HG03039 (cell line): ENCODE measurements at regions not wholly inside any gene's neighbourhood (a gene's known extent, or its start where the extent isn't known, plus 50 kb on each side); places are given as distances from the start of the nearest gene placed in this dataset.
"Not testable (repeated sequence)": the region's sequence is repeated elsewhere in the genome, so short reads cannot be mapped to it uniquely, and the experiment has no call there.

Experiments used
- ATAC-seq: cut with Tn5 transposase; IDR thresholded peaks from one replicate; pipeline ENCODE4 v1.9.1; 2021; ENCODE audit warnings: mild to moderate bottlenecking, moderate library complexity; ENCODE audit not compliant: unreplicated experiment

DNA sequence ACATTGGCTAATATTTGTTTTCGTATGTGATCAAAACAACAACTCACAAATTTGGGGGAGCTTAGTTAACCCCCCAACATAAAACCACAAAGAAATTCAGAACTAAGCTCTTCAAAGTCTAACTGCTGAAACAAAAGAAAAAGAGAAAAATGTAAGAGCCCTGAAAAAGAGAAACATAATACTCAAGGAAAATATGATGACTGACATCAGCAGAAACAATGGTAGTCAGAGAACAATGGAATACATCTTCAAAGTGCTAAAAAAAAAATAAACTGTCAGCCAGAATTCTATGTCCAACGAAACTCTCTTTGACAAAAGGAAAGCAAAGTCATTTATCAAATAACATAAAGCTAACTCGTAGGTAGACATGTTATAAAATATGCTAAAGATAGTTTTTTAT lies 566.3 kb upstream of the GRAMD2B start:
- no peak for ATAC-seq

DNA sequence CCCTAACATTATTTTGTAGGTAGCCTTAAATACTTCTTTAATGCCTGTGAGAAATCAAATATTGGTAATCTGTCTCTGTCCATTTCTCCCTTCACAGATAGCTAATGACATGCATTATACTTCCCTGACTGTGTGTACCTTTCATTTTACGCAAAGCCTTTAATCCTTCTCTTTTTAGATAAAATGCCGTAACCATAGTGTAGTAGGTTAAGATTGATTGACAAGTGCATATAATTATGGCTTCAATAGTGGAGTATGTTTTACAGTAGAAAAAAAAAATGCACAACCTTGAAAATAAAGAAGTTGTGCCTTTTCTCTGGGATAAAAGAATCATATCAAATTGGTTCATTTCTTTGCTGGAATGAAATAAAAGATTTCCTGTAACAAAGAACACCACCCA lies 559.6 kb upstream of the GRAMD2B start:
- ATAC-seq, result no peak

DNA sequence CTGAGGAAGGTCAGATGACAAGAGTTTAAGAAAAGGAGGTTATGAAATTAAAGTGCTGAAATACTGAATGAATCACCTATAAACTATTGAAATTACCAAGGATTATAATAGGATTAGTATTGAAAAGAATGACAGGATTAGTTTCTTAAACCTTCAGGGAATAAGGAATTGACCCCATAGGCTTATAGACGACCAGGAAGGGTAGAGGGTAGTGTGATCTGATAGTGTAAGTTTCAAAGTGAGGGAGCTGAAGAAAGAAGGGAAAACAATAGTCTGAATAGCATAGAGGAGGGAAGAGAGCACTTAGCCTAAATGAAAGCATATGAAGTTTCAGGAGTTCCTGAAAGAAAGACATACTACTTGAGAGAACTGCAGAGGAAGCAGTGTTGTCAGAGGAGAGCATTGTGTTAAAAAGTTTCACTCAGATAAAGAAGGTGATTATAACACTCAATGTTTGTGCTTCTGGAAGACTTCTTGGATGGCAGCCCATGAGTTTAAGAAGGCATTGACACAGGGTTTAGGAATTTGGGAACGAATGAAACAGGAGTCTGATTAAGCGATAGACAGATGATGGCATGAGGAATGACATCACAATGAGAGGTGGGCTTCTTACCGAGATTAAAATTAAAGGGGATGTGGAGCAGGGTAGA lies 557.9 kb upstream of the GRAMD2B start:
- no peak for ATAC-seq

DNA sequence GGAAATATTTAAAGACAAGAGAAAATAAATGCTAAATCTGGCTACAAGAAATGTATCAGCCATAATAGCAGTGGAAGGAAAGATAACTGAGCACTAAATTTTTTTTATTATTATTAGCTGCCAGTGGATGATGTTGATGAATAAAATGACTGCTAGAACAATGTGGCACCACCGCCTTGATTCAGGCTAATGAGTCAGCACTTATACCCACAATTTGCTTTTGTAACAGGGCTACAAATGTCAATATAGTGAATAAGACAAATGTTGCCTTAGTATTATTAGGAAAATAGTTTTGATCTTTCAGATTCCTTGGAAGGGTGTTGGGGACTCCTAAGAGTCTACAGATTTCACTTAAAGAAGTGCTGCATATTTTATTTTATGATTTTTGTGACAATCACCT lies 555.2 kb upstream of the GRAMD2B start:
- ATAC-seq, result no peak

DNA sequence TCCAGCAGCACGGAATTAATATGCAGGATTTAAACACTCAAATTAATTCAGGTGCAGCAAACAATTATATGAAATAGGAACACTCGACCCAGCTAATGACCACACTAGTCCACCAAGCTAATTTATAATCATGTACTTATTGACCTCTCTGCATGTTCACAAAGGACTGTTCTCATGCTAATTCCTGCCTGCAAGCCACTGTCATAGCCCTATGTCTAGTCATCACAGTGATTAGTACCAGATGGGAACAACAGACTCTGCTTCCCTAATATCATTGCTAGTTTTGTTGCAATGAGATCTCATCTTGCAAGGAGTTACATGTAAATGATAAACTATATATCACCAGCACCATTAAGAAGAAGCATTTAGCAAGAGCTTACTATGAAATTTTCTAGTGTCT lies 553.0 kb upstream of the GRAMD2B start:
- no peak for ATAC-seq

DNA sequence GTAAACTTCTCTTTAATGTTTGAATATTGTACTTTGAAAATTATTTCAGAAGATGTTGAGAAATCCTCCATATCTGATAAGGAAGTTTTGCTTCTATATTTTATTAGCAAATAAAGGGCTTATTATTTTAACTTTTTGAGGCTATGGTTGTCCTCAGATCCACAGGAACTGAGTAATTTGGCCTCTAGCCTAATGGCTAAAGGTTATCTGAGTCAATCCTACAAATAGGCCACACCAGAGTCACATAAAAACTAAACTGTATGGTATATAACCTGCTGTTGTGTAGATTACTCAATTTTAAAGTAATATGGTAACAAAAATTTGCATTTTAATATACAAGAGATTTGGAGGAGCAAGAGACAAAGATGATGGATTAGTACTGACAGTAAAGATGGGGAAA lies 549.2 kb upstream of the GRAMD2B start:
- ATAC-seq, result no peak

DNA sequence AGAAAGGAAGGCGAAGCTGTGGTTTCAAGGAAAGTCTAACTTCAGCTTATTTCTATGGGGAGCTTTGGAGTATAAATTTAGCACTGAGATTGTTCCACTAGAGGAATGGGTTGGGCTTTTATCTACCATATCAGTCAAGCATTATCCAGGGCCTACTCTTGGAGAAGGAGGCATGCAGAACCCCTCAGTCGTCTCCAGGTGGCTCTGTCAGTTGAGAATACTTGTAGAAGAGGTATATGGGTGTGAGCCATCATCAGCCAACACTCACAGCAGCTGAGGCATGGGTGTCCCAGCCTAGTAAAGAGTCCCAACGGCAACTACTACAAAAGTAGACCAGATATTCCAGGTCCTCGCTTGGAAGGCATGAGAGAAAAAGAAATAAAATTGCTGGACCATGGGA lies 548.5 kb upstream of the GRAMD2B start:
- no peak for ATAC-seq

DNA sequence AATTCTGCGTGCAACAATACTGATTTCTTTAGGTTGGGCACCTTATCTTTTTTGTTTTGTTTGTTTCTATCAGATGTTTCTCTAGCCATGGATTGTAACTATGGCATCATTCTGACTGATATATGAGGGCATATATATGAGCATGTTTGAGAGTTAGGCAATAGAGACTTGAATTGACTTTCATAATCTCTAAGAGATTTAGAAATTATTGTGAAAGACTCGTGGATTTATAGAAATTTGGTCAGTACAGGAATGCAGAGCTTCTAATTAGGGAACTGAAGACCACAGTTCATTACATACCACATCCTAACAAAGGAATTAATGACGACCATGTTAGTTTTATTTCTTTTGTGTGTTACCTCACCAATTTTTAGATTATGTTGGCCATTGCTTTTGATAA lies 546.0 kb upstream of the GRAMD2B start:
- ATAC-seq, result no peak

DNA sequence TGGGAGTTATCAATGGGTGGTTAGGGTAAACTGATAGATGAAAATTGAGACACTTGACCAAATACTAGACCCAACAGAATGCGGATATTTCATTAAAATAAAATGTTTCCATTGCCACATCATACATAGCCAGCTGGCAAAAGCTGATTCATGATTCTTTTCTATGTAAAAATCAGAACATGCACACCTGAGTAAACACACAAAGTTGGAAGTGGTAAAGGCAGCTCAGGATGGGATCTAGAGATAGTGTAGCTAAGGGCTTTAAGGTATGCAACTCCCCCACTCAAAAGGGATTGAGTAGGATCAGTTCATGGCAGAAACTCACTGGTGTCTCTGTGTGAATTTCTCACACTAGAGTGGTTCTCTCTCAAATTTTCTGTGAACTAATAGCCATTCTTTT lies 541.1 kb upstream of the GRAMD2B start:
- ATAC-seq, result no peak

DNA sequence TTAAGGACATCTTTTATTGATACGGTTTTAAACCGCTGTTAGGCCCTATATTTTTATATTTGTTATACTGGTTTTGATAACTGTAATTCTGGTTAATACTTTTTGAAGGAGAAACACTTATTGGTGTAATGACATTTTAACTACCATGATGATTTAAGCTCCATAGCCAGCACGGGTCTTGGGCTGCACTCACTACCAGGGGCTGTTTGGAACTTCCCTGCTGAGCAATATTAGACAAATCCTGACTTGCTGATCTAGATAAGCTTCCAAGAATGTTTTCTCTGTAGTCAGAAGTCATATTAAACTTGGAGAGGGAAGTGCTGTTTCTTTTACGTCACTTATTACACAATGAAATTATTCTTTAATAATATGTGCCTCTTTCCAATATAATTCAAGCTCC lies 540.0 kb upstream of the GRAMD2B start:
- ATAC-seq, result no peak

DNA sequence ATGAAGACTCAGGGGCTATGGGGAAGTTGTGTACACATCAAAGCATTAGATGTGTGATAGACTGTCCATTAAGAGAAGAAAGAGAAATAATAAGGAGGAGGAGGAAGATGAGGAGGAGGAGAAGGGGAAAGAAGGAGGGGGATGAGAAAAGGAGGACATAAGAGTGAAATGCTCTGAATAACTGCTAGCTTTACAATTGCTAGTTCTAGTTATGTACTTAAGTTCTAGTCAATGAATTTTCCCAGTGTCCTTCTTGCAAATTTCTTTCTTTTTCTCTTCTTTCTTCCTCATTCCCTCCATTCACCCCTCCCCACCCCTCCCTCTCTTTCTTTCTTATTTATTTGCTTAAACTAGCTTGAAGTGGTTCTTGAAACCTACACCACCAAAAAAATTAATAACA lies 534.9 kb upstream of the GRAMD2B start:
- no peak for ATAC-seq

DNA sequence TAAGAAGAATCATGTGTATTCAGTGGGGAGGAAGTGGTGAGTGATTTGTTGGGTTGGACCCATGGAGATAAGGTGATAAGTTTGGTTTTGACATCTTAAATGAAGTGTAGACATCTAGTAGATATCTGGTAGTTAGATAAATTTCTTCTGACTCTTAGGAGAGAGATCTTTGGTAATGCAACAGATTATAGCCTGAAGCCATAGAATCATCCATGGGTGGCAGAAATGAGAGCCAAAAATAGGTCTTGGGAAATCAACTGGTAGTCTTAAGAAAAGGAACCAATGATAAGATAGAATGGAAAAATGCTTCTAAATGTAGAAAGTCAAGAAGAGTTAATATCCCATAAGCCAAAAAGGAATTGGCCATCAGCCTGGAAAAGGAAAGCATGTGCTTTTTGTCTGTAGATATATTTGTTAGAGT lies 532.7 kb upstream of the GRAMD2B start:
- ATAC-seq, result no peak

DNA sequence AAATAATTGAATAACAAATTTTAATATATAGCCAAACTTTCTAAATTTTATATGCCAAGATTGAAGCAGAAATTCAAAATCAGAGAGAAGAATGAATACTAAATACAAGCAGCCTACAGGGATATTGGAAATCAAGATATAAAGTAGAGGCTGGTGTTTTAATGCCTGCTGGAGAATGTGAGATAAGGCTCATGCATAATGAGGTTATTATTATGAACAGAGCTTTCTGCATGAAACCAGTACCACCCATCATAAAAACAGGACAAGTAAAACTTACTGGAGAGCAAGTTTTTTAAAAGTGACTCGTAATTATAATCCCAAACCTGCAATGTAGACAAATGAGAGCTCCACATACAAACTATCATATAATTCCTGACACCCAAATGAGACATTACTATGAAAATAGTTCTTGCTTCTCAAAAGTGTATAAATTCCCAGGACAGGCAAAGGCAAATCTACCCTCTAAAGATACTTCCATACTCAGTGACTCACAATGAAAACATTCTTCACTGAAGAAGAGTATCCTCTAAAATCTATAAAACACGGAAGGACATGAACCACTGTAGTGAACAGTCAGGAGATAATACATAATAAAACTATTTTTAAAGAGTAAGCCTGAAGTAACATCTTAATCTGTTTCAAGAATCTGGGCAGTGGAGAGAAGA lies 532.0 kb upstream of the GRAMD2B start:
- ATAC-seq, result no peak

DNA sequence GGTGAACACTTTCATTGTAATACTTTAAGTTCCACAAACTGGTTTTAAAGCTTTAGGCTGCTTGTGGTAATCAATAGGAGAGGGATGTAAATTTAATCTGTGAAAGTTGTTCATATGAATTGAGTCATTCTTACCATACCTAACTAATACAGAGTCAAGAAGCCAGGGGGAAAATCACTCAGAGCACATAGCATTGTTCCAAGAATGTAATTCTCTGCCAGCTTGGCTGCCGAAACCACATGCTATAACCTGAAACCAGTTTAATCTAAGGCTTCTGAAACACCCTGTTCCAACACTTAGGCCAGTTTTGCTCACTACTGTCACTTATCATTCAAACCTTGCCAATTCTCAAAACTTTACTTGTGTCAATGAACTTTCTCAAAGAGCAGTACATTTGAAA lies 528.8 kb upstream of the GRAMD2B start:
- ATAC-seq, result no peak

DNA sequence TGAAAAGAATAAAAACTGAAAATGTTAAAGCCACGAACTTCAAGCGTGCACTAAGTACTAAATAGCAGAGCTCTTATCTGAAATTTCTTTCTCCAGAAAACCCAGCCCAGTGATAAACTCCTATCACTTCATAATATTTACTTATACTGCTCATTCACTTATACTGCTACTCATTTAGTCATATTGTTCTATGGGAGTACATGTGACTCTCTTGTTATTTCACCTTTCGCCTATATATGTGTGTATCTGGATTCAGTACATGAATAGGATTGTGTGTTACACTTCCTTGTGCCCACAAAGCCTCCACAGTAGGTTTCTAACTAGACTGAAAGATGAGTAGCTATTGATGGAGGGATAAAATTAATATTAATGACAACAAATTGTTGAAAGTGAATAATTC lies 526.8 kb upstream of the GRAMD2B start:
- ATAC-seq, result no peak

DNA sequence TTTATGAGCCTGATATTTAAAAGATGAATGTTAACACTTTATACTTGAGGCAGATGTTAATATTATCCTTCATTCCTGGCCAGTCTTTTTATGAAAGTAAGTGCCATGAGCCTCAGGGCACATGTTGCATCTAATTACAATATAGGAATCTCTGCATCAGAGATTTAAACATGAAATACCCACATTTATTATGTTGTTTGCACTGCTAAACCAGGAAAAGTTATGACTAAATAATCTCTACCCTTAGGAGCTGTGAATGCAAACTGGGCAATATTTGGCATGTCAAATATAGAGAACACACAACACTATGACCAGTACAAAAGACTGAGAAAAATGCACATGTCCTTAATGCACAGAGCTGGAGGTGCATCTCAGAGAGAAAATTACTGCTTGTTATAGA lies 526.1 kb upstream of the GRAMD2B start:
- ATAC-seq, result no peak

DNA sequence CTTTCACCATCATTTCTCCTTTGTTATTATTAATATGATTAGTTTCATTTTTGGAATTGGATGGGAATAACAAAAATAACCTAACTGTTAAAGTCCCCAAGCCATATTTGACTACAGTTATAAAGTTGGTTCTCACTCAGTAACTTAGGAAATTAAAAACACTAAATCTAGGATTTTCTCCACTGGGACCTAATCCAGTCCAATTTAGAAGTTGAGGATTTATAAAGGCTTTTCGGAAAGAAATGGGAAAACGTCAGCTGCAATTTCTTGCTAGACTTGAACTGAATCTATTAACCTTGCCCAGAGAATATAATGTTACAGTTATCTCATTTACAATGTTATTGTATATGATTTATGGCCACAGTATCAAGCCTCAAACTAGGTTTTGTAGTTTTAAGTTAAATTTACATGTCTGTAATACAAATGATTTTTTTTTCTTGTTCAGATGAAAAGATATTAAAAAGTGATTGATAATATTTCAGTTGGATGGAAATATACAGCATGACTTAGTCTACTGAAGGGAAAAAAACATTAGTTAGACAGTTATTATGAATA lies 524.3 kb upstream of the GRAMD2B start:
- no peak for ATAC-seq

DNA sequence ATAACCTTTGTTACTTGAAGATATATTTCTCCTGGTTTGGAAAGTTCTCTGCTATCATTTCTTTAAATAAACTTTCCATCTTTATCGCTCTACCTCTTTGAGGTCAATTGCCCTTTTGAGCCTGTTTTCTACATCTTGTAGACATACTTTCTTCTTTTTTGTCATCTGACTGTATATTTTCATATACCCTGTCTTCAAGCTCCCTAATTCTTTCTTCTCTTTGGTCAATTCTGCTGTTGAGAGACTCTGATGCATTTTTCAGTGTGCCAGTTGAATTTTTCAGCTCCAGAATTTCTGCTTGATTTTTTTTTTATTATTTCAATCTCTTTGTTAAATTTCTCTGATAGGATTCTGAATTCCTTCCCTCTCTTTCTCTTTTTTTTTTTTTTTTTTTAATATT lies 511.2 kb upstream of the GRAMD2B start:
- ATAC-seq, result no peak

DNA sequence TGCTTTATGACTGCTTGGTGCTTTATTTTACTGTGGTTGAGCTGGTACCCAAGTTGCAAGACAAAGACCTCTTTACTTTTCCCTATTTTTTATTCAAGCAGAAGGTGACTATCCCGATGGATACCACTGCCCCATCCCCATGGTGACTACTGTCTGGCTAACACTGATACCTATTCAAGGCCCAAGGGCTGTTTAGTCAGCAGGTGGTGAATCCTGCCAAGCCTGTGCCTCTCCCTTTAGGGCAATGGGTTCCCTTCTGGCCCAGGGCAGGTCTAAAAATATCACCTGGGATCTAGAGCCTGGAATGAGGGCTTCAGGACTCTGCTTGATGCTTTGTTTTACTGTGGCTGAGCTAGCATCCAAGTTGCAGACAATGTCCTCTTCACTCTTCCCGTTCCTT lies 510.0 kb upstream of the GRAMD2B start:
- no peak for ATAC-seq

DNA sequence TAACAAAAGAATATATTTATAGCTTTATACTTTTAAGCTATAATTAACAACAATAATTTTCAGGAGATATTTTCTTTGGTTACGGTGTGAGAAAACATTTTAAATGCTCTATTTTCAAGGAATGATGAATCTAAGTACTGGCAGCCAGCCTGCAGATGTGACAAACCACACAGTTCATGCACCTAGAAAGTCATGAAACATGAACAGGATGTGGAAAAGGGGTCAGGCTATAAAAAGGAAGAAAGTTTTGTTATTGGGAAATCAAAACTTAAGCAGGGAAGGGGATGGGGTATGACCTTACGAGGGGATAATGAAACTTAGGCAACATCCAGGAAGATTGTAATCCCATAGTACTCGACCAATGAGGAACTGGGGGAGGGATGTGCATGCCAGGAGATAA lies 508.7 kb upstream of the GRAMD2B start:
- no peak for ATAC-seq

DNA sequence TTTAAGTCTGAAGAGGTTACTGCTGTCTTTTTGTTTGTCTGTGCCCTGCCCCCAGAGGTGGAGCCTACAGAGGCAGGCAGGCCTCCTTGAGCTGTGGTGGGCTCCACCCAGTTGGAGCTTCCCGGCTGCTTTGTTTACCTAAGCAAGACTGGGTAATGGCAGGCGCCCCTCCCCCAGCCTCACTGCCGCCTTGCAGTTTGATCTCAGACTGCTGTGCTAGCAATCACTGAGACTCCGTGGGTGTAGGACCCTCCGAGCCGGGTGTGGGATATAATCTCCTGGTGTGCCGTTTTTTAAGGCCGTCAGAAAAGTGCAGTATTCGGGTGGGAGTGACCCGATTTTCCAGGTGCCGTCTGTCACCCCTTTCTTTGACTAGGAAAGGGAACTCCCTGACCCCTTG lies 499.3 kb upstream of the GRAMD2B start:
- not testable (repeated sequence) for ATAC-seq

DNA sequence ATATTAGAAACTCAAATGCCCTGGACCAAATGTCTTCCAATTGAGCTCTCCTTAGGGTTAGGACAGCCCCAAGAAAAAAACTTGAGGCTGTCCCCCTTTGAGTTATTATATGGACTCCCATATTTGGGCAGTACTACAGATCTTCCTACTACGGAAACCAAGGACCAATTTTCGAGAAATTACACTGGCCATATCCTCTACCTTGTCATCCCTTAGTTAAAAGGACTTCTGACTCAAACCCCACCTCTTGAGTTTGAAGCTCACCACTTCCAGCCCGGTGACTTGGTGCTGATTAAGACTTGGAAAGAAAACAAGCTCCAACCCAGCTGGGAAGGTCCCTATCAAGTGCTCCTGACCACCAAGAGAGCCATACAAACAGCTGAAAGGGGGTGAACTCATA lies 497.0 kb upstream of the GRAMD2B start:
- no peak for ATAC-seq

DNA sequence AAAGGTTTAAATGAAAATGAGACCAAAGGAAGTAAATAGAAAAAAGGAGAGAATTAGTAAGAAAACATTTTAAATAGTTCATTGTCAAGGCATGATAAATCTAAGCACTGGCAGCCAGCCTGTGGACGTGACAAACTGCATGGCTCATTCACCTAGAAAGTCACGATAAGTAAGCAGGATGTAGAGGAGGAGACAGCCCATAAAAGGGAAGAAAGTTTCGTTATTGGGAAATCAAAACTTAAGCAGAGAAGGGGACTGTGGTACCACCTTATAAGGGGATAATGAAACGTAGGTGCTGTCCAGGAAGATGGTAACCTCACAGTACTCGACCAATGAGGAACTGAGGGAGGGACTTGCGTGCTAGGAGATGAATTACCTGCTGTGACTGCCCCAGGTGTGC lies 494.5 kb upstream of the GRAMD2B start:
- no peak for ATAC-seq
